ENCODE measurements at regions not wholly inside any gene's neighbourhood (a gene's known extent, or its start where the extent isn't known, plus 50 kb on each side); places are given as distances from the start of the nearest gene placed in this dataset.

- TF ChIP-seq POLR2A (IDR thresholded peaks at IDR 0.05; ENCODE audit: low read length) (no peak), GATA1 (IDR thresholded peaks at IDR 0.05; ENCODE audit: low read depth, low read length) (no peak)
Observed at GRCh38 chr3:65285956-65286355, 598.2 kb upstream of the ADAMTS9 start.
